Ishikawa (cell line): ENCODE measurements at regions not wholly inside any gene's neighbourhood (a gene's known extent, or its start where the extent isn't known, plus 50 kb on each side); places are given as distances from the start of the nearest gene placed in this dataset.

ENCODE experiments used
- CEBPB ChIP-seq: IDR thresholded peaks from 2 replicates; pipeline ENCODE4 v1.6.1; 2012
- CREB1 ChIP-seq: IDR thresholded peaks from 2 replicates; pipeline ENCODE4 v1.6.1; 2012; ENCODE audit warnings: low read depth
- EGR1 ChIP-seq: IDR thresholded peaks from 2 replicates; pipeline ENCODE4 v1.6.1; 2012
- EP300 ChIP-seq: IDR thresholded peaks from 2 replicates; pipeline ENCODE4 v1.6.1; 2012; ENCODE audit warnings: borderline replicate concordance
- FOXM1 ChIP-seq: IDR thresholded peaks from 2 replicates; pipeline ENCODE4 v1.6.1; 2012; ENCODE audit warnings: low read depth, borderline replicate concordance
- MAX ChIP-seq: IDR thresholded peaks from 2 replicates; pipeline ENCODE4 v1.6.1; 2012
- NFIC ChIP-seq: IDR thresholded peaks from 2 replicates; pipeline ENCODE4 v1.6.1; 2012
- RAD21 ChIP-seq: IDR thresholded peaks from 2 replicates; pipeline ENCODE4 v1.6.1; 2012; ENCODE audit warnings: low read depth
- REST ChIP-seq: IDR thresholded peaks from 2 replicates; pipeline ENCODE4 v1.6.1; 2012; ENCODE audit warnings: low read depth, mild to moderate bottlenecking
- TAF1 ChIP-seq: IDR thresholded peaks from 2 replicates; pipeline ENCODE4 v1.6.1; 2012; ENCODE audit warnings: low read depth, mild to moderate bottlenecking
- TCF12 ChIP-seq: IDR thresholded peaks from 2 replicates; pipeline ENCODE4 v1.6.1; 2012; ENCODE audit warnings: low read depth
- TEAD4 ChIP-seq: IDR thresholded peaks from 2 replicates; pipeline ENCODE4 v1.6.1; 2012
- USF1 ChIP-seq: IDR thresholded peaks from 2 replicates; pipeline ENCODE4 v1.6.1; 2012
- YY1 ChIP-seq: IDR thresholded peaks from 2 replicates; pipeline ENCODE4 v1.6.1; 2012; ENCODE audit warnings: low read depth
- ZBTB7A ChIP-seq: IDR thresholded peaks from 2 replicates; pipeline ENCODE4 v1.6.1; 2012; ENCODE audit warnings: low read depth

- TF ChIP-seq RAD21: no peak
- no peak for TF ChIP-seq NFIC
Observed at GRCh38 chr12:90706036-90706435, 248.9 kb downstream of the CCER1 start.

- TF ChIP-seq CREB1 (no peak), RAD21 (0 out of 2 replicates have a peak, but pooled peaks have one; percentile 5), REST (no peak), EGR1 (no peak), TAF1 (no peak), TCF12 (no peak), ZBTB7A (no peak)
Observed at GRCh38 chr12:90695415-90695814, 259.6 kb downstream of the CCER1 start.

- TF ChIP-seq TAF1 (no peak), TEAD4 (no peak), FOXM1 (no peak), CREB1 (no peak), EP300 (no peak), TCF12 (no peak), MAX (no peak), REST (no peak)
Observed at GRCh38 chr12:90690120-90690519, 264.9 kb downstream of the CCER1 start.

- TF ChIP-seq TEAD4 (no peak), NFIC (no peak), TAF1 (no peak), CREB1 (no peak), YY1 (no peak), RAD21 (no peak), USF1 (no peak), TCF12 (no peak), MAX (no peak), REST (no peak), EGR1 (no peak), EP300 (no peak), FOXM1 (no peak), CEBPB (no peak), ZBTB7A (no peak)
Observed at GRCh38 chr12:90683871-90684270, 271.1 kb downstream of the CCER1 start.

GRCh38 chr12:90682398-90682797, 272.6 kb downstream of the CCER1 start:
- no peak for TF ChIP-seq TAF1
- no peak for TF ChIP-seq ZBTB7A
- no peak for TF ChIP-seq REST
- no peak for TF ChIP-seq RAD21
- TF ChIP-seq CREB1: no peak
- no peak for TF ChIP-seq CEBPB
- TF ChIP-seq YY1: no peak
- no peak for TF ChIP-seq MAX
- no peak for TF ChIP-seq EP300
- TF ChIP-seq TCF12: no peak
- no peak for TF ChIP-seq EGR1
- no peak for TF ChIP-seq TEAD4
- no peak for TF ChIP-seq NFIC
- no peak for TF ChIP-seq USF1
